Ishikawa (cell line): ENCODE measurements at regions not wholly inside any gene's neighbourhood (a gene's known extent, or its start where the extent isn't known, plus 50 kb on each side); places are given as distances from the start of the nearest gene placed in this dataset.

Source experiments
- CEBPB ChIP-seq: IDR thresholded peaks from 2 replicates; pipeline ENCODE4 v1.6.1; 2012
- CREB1 ChIP-seq: IDR thresholded peaks from 2 replicates; pipeline ENCODE4 v1.6.1; 2012; ENCODE audit warnings: low read depth
- EGR1 ChIP-seq: IDR thresholded peaks from 2 replicates; pipeline ENCODE4 v1.6.1; 2012
- EP300 ChIP-seq: IDR thresholded peaks from 2 replicates; pipeline ENCODE4 v1.6.1; 2012; ENCODE audit warnings: borderline replicate concordance
- FOXM1 ChIP-seq: IDR thresholded peaks from 2 replicates; pipeline ENCODE4 v1.6.1; 2012; ENCODE audit warnings: low read depth, borderline replicate concordance
- MAX ChIP-seq: IDR thresholded peaks from 2 replicates; pipeline ENCODE4 v1.6.1; 2012
- NFIC ChIP-seq: IDR thresholded peaks from 2 replicates; pipeline ENCODE4 v1.6.1; 2012
- RAD21 ChIP-seq: IDR thresholded peaks from 2 replicates; pipeline ENCODE4 v1.6.1; 2012; ENCODE audit warnings: low read depth
- REST ChIP-seq: IDR thresholded peaks from 2 replicates; pipeline ENCODE4 v1.6.1; 2012; ENCODE audit warnings: low read depth, mild to moderate bottlenecking
- TAF1 ChIP-seq: IDR thresholded peaks from 2 replicates; pipeline ENCODE4 v1.6.1; 2012; ENCODE audit warnings: low read depth, mild to moderate bottlenecking
- TCF12 ChIP-seq: IDR thresholded peaks from 2 replicates; pipeline ENCODE4 v1.6.1; 2012; ENCODE audit warnings: low read depth
- TEAD4 ChIP-seq: IDR thresholded peaks from 2 replicates; pipeline ENCODE4 v1.6.1; 2012
- USF1 ChIP-seq: IDR thresholded peaks from 2 replicates; pipeline ENCODE4 v1.6.1; 2012
- YY1 ChIP-seq: IDR thresholded peaks from 2 replicates; pipeline ENCODE4 v1.6.1; 2012; ENCODE audit warnings: low read depth
- ZBTB7A ChIP-seq: IDR thresholded peaks from 2 replicates; pipeline ENCODE4 v1.6.1; 2012; ENCODE audit warnings: low read depth

GRCh38 chr6:134817448-134817847, 132.5 kb downstream of the ALDH8A1 start:
- TF ChIP-seq TEAD4 (no peak), CREB1 (no peak), TAF1 (no peak), REST (no peak), MAX (no peak), NFIC (no peak), CEBPB (no peak), ZBTB7A (no peak), TCF12 (no peak), USF1 (no peak), YY1 (no peak), EP300 (no peak), RAD21 (no peak), EGR1 (no peak), FOXM1 (no peak)

GRCh38 chr6:134816780-134817179, 133.1 kb downstream of the ALDH8A1 start:
- TF ChIP-seq TEAD4 (no peak), REST (no peak), CEBPB (no peak), RAD21 (no peak), MAX (no peak), EGR1 (no peak), FOXM1 (no peak), ZBTB7A (no peak), CREB1 (no peak), EP300 (no peak), USF1 (no peak), TCF12 (no peak), TAF1 (no peak), NFIC (no peak), YY1 (no peak)

- no peak for TF ChIP-seq YY1
- no peak for TF ChIP-seq TEAD4
- TF ChIP-seq CEBPB = no peak
- no peak for TF ChIP-seq MAX
- TF ChIP-seq FOXM1 = no peak
- no peak for TF ChIP-seq REST
- TF ChIP-seq USF1 = no peak
- no peak for TF ChIP-seq EGR1
- TF ChIP-seq ZBTB7A = no peak
- no peak for TF ChIP-seq RAD21
- no peak for TF ChIP-seq TCF12
- no peak for TF ChIP-seq NFIC
- TF ChIP-seq TAF1 = no peak
- TF ChIP-seq EP300 = no peak
- no peak for TF ChIP-seq CREB1
These were observed 133.6 kb downstream of the ALDH8A1 start for GRCh38 chr6:134816300-134816699.

- TF ChIP-seq TAF1 = no peak
- TF ChIP-seq RAD21 = no peak
- no peak for TF ChIP-seq ZBTB7A
- TF ChIP-seq YY1 = no peak
- no peak for TF ChIP-seq TEAD4
- no peak for TF ChIP-seq FOXM1
- TF ChIP-seq NFIC = no peak
- no peak for TF ChIP-seq USF1
- no peak for TF ChIP-seq CEBPB
- TF ChIP-seq EP300 = no peak
- TF ChIP-seq TCF12 = no peak
These were observed 135.7 kb downstream of the ALDH8A1 start for GRCh38 chr6:134814076-134814695.
